ENCODE measurements at regions not wholly inside any gene's neighbourhood (a gene's known extent, or its start where the extent isn't known, plus 50 kb on each side); places are given as distances from the start of the nearest gene placed in this dataset.

DNA sequence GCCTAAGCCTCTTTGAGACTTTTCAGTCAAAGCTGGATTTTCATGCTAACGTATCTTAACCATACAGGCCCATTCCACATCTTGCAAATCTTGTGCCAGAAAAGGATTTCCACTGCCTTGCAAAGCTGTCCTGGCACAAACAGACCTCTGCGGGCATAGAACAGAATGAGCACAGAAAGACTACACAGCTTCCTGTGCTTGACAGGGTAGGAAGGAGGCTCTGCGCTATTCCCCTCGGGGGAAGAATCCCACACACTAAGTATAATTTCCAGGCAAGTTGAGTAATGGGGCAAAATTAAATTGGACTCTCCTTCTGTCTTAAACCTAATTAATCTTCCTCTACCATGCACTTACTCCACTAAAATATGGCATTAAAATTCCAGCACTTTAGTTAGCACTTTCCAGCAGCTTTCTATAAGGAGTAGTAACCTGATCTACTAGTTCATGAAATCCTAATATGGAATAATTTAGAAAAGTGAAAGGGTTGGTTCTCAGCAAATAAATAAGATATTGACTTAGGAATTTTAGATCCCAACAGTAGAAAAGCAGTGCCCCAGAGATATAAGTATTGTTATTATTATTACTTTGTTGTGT is 532.1 kb upstream of the JAG1 start:
- TF ChIP-seq, protein P1, sequence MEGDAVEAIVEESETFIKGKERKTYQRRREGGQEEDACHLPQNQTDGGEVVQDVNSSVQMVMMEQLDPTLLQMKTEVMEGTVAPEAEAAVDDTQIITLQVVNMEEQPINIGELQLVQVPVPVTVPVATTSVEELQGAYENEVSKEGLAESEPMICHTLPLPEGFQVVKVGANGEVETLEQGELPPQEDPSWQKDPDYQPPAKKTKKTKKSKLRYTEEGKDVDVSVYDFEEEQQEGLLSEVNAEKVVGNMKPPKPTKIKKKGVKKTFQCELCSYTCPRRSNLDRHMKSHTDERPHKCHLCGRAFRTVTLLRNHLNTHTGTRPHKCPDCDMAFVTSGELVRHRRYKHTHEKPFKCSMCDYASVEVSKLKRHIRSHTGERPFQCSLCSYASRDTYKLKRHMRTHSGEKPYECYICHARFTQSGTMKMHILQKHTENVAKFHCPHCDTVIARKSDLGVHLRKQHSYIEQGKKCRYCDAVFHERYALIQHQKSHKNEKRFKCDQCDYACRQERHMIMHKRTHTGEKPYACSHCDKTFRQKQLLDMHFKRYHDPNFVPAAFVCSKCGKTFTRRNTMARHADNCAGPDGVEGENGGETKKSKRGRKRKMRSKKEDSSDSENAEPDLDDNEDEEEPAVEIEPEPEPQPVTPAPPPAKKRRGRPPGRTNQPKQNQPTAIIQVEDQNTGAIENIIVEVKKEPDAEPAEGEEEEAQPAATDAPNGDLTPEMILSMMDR (IDR thresholded peaks at IDR 0.05), result no peak
- Histone ChIP-seq H3K27ac (no peak overlapping the region), H3K36me3 (no peaks in the 10 kb centered on the region), H3K4me1 (peaks cover 0 to 9% of the 10 kb centered on the region in 2 donors), H3K27me3 (no peaks in the 10 kb centered on the region), H3K4me3 (no peak overlapping the region), H3K9me3 (no peaks in the 10 kb centered on the region)
- DNase-seq (no peak), ATAC-seq (no peak)
- intact Hi-C loops (cut with DNase I), result no loop called here

DNA sequence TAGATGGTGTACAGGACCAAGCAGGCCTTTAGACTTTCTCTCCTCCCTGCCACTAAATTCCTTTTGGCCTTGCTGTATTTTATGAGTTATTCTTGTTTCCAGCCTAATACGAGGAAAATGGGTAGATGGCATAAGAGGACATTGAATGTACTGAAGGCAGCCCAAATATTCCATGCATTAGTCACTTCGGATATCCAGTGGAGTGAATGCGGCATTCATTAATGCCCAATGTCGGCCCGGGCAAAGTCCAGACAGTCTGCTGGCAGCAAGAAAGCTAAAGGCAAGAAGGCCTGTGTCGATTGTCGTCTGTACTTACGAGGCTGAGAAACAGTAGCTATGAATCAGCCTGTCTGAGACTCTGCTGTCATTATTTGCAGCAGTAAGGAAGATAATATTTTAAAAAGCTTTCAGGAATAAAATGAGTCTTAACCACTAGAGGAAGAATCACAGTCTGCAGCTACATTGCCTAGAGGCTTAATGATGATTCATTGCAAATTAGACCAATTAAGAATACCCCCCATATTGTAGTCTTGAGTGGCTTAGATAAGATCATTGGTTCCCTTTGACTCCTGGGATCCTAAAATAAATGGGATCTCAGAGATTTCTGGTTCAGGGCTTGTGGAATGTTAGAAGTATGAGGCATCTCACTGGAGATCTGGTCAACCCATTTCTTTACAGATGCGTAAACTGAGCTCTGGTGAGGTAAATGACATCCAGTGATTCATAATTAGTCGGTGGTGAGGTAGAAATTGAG is 534.1 kb upstream of the JAG1 start:
- TF ChIP-seq, protein P1 (IDR thresholded peaks at IDR 0.05), result no peak
- intact Hi-C loops (cut with DNase I), result no loop called here
- ATAC-seq, result no peak

DNA sequence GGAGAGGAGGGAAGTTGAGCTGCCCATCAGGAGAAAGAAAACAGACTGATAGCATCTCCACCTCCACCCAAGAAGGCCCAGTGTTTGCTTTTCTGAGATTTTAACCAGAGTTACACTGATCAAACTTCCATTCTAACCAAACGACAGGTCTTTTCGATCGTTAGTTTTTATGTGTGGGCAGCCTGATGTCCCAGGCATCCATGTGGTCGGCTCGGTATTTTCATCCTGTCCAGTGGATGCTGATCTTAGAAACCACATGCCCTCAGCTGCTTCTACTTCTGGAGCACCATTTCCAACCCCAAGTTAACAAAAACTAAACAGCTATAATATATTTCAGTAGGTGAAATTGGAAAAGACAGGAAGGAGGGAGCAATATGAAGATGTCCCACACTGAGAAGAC is 536.8 kb upstream of the JAG1 start:
- peaks cover 0 to under 1% of the 10 kb centered on the region in 2 donors for H3K4me1 ChIP-seq
- TF ChIP-seq, protein P1 (IDR thresholded peaks at IDR 0.05), result no peak
- no peak for DNase-seq
- no peak for ATAC-seq
- no peaks in the 10 kb centered on the region for H3K36me3 ChIP-seq
- intact Hi-C loops (cut with DNase I), result loop anchor here in 1 of 2 donors (10.0 kb wide), 1 partner anchor 536 kb away; the partner anchor contains the start of gene JAG1
- no peaks in the 10 kb centered on the region for H3K27me3 ChIP-seq
- H3K9me3 ChIP-seq, result no peaks in the 10 kb centered on the region
- H3K27ac ChIP-seq, result no peak overlapping the region
- no peak overlapping the region for H3K4me3 ChIP-seq

More for the DNA sequence above, 534.1 kb upstream of the JAG1 start:
- H3K9me3 ChIP-seq, result no peaks in the 10 kb centered on the region
- H3K4me1 ChIP-seq, result peaks cover 0 to 9% of the 10 kb centered on the region in 2 donors
- no peaks in the 10 kb centered on the region for H3K27me3 ChIP-seq
- H3K4me3 ChIP-seq, result no peak overlapping the region
- no peak for DNase-seq
- no peak overlapping the region for H3K27ac ChIP-seq
- H3K36me3 ChIP-seq, result no peaks in the 10 kb centered on the region

DNA sequence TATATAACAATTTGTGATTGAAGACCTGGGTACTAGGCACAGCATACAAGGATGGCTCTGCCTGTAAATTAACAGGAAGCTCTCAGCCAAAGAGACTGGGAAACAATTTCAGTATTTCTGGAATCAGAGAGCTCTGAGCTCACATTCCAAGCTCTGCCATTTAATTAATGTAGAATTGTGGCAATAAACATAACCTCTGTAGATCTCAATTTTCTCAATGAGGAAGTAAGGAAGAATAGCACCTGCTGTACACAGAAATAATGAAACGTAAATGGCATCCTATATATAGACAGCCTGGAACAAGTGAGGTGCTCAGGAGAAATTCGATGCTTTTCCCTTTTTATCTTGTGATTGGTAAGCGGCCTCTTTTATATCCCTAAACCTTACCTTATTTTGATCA is 538.5 kb upstream of the JAG1 start:
- DNase-seq, result no peak
- Histone ChIP-seq H3K4me3 (no peak overlapping the region), H3K27ac (no peak overlapping the region), H3K27me3 (no peaks in the 10 kb centered on the region), H3K36me3 (no peaks in the 10 kb centered on the region), H3K4me1 (peaks cover 3 to 6% of the 10 kb centered on the region in 2 donors), H3K9me3 (no peaks in the 10 kb centered on the region)
- intact Hi-C loops (cut with DNase I), result loop anchor here in 1 of 2 donors (10.0 kb wide), 1 partner anchor 537 kb away; the partner anchor contains the start of gene JAG1
- TF ChIP-seq, protein P1 (IDR thresholded peaks at IDR 0.05), result no peak
- ATAC-seq, result no peak

DNA sequence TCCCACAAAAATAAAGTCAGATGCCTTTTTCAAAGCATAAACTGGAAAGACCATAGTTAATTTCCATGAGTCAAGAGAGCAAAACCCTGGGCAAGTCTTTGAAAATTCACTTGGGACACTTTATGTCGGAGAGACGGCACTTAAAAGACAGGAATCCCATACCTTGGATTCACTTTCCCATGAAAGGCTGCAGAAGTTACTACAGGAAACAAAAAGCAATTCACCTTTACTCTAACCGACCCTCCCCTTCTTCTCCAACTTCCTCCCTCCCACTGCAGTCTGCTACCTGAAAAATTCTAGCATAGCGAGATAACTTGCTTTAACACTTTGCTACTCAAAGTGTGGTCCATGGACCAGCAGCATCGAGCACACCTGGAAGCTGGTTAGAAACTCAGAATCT is 539.1 kb upstream of the JAG1 start:
- no peaks in the 10 kb centered on the region for H3K27me3 ChIP-seq
- no peak overlapping the region for H3K4me3 ChIP-seq
- no peaks in the 10 kb centered on the region for H3K36me3 ChIP-seq
- ATAC-seq (no peak), DNase-seq (no peak)
- H3K9me3 ChIP-seq, result no peaks in the 10 kb centered on the region
- peaks cover 8 to 12% of the 10 kb centered on the region in 2 donors for H3K4me1 ChIP-seq
- H3K27ac ChIP-seq, result no peak overlapping the region
- intact Hi-C loops (cut with DNase I), result loop anchor here in 1 of 2 donors (10.0 kb wide), 1 partner anchor 538 kb away; the partner anchor contains the start of gene JAG1
- TF ChIP-seq, protein P1 (IDR thresholded peaks at IDR 0.05), result no peak
